GM19463 (cell line): ENCODE measurements at regions not wholly inside any gene's neighbourhood (a gene's known extent, or its start where the extent isn't known, plus 50 kb on each side); places are given as distances from the start of the nearest gene placed in this dataset.

Source experiments
- ATAC-seq: cut with Tn5 transposase; IDR thresholded peaks from one replicate; pipeline ENCODE4 v1.9.1; 2021; ENCODE audit warnings: mild to moderate bottlenecking, moderate library complexity; ENCODE audit not compliant: unreplicated experiment

DNA sequence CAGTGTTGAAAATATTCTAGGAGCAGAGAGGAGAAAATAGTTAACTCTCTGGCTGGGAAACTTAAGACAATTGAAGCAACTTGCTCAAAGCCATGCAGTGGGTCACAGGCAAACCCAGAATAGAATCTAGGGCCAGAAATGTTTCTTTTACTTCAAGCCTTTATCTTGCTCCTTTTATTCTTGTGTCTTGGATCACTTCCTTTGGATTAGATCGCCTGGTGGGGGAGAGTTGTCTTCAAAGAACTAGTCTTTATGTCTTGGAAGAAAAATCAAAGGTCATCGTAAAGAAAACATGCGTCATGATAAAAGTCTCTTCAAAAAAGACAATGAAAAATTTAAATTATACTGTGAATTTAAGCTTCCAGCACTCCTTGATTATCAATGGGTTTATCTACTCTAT lies 493.6 kb upstream of the USP24 start:
- no peak for ATAC-seq

GRCh38 chr1:55707846-55708245 lies 492.7 kb upstream of the USP24 start:
- no peak for ATAC-seq

DNA sequence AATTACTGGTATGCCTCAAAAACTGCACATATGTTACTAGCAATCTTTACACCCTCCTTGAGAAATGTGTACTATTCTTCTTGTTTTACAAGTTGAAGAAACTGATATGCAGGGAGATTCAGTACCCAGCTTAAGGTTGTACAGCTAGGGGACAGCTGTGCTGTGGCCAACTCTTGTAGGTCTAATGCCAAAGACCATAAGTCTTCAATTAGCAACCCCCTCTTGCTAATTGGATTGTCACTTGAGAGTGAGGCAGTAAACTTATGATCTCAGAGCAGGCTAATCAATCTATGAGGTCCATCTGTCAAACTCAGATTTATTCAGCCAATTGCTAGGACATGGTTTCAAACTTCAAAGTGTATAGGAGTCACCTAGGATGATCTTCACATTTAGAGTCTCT lies 492.0 kb upstream of the USP24 start:
- no peak for ATAC-seq

DNA sequence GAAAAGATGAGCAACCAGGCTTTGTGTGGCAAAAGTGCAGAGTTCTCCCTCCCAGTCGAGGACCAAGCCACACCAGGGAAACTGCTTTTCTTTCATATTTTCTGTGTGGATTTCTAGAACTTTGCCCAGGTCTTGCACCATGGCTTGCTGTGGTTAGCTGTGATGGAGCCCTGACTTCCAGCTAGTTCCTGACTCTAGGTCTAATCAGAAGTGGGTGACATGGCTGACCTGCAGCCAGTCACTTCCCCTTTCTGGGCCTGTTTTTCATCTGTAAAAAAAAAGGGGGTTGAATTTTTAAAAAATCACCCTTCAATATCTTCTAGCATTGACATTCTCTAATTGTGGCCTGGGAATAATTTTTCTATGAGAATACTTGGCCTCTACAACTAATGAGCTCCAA lies 491.2 kb upstream of the USP24 start:
- ATAC-seq = no peak

GRCh38 chr1:55703726-55704363 lies 488.7 kb upstream of the USP24 start:
- no peak for ATAC-seq

DNA sequence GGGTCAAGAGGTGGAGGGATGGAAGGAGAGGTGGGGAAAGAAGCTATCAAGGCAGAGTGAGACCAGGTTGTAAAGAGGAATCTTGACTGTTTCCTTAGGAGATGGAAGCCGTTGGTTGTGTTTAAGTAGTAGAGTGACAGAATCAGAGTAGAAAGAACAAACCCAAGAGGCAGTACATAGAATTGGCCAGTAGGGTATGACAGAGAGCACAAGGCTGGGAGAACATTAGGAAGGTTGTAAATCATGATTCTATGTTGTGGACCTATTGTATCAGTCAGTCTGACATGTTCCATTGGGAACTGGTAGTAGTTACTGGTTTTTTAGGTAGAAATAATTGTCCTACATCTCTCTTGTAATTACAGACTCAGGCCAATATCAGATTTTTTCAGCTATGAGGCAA lies 486.9 kb upstream of the USP24 start:
- no peak for ATAC-seq

- no peak for ATAC-seq
These were observed 485.4 kb upstream of the USP24 start for GRCh38 chr1:55700359-55701130.

GRCh38 chr1:55699228-55699627 lies 484.1 kb upstream of the USP24 start:
- ATAC-seq = no peak

GRCh38 chr1:55697997-55698535 lies 482.9 kb upstream of the USP24 start:
- no peak for ATAC-seq

DNA sequence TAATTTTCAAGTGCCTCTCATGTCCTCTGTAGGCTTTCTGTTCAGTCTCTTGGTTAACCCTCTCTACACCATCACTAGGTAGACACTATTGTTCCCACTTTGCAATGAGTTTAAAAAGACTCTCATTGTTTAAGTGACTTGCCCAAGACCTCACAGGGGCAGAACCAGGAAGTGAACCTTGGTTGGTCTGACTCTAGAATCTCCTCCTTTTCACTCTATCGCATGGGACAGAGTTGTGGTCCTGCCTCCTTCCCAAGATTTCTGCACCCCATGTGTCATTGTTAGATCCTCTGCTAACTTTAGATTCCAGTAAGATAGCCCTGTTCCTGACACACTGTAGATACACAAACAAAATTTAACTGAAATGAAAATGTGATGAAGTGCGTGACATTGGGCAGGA lies 481.7 kb upstream of the USP24 start:
- no peak for ATAC-seq

DNA sequence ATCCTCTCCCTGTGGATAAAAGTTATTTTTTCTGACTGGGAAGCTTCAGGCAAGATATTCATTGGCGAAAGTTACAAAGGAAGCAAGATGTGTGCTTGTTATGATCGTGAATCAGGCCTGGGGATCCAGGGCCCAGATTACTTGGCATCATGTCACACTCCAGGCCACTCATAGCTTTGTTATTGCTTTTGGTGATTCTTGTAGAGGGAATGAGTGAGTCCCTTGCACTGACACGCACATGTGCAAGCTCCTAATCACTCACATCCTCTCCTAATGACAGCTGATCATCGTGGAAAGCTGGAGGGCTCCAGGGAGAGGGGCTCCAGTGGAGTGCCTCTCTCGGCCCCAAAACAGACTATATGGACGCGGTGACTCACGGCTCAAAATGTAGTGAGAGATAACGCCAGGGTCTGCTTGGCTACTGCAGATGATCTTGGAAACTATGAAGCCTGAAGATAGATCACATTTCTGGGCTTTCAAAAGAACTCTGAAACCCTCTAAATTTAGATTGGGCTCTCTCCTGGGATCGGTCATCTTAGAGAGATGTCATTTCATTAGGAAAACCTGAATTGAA lies 481.1 kb upstream of the USP24 start:
- ATAC-seq = no peak

- ATAC-seq = no peak
These were observed 480.4 kb upstream of the USP24 start for GRCh38 chr1:55695552-55695951.

DNA sequence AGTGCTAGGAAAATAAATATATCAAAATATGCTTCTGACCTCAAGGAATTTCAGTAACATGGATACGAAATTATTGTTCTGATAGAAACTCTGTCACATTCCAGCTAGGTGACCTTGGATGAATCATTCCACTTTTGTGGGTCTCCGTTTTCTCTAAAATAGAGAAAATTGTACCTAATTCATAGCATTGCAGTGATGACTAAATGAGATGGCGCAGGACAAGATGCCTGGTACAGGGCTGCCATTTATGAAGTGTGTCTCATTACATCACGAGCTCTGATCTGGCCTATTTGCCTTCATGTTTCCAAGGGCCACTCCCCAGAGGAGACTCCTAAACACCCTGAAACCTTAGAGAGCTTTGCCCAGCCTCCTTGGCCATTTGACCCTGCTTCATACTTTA lies 480.0 kb upstream of the USP24 start:
- no peak for ATAC-seq

GRCh38 chr1:55694310-55694801 lies 479.2 kb upstream of the USP24 start:
- no peak for ATAC-seq

DNA sequence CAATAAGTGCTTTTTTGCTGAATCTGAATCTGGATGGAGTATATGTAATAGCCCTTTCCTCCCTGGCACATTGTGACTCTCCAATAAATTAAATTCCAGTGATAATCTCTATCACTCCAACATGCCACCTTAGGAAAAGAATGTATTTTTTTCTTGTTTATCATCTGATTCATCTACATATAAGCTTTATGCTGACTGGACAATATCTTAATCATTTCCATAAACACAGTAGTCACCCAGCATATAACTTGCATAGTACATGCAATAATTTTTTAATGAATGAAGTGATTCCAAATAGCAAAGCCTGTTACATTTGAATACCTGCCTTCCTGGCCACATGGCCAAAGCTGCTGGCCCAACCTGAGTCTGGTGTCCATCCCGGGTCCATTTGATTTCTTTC lies 477.6 kb upstream of the USP24 start:
- no peak for ATAC-seq

- ATAC-seq = no peak
These were observed 475.2 kb upstream of the USP24 start for GRCh38 chr1:55690366-55690765.

- no peak for ATAC-seq
These were observed 474.6 kb upstream of the USP24 start for GRCh38 chr1:55689800-55690199.

GRCh38 chr1:55685560-55685959 lies 470.4 kb upstream of the USP24 start:
- ATAC-seq = no peak

- ATAC-seq = no peak
These were observed 469.0 kb upstream of the USP24 start for GRCh38 chr1:55684131-55684650.

- no peak for ATAC-seq
These were observed 467.0 kb upstream of the USP24 start for GRCh38 chr1:55682198-55682597.

- no peak for ATAC-seq
These were observed 464.8 kb upstream of the USP24 start for GRCh38 chr1:55679971-55680370.

DNA sequence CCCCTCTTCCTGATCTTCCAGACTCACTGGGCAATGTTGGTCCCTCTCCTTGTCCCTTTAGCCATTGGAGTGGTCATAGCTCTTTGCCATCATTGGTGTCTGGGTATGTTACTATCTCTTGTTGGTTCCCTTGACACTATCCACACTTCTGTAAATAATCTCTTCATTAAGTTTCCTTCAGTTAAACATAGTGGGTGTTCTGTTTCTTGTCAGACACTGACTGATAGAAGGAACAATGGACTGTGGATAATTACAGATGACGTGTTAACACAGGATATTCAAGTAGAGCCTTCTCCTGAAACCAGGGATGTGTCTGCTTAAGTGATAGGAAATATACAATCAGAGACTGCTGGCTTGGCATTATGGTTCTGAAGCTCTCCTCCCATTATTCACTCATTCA lies 458.3 kb upstream of the USP24 start:
- ATAC-seq = no peak
